ENCODE measurements at regions not wholly inside any gene's neighbourhood (a gene's known extent, or its start where the extent isn't known, plus 50 kb on each side); places are given as distances from the start of the nearest gene placed in this dataset.

GRCh38 chr3:163914567-163914966 lies 1163.7 kb downstream of the SI start:
- no peaks in the 10 kb centered on the region for H3K4me1 ChIP-seq
- DNase-seq (no peak), ATAC-seq (no peak)
- no peak overlapping the region for H3K27ac ChIP-seq
- TF ChIP-seq, protein P1, sequence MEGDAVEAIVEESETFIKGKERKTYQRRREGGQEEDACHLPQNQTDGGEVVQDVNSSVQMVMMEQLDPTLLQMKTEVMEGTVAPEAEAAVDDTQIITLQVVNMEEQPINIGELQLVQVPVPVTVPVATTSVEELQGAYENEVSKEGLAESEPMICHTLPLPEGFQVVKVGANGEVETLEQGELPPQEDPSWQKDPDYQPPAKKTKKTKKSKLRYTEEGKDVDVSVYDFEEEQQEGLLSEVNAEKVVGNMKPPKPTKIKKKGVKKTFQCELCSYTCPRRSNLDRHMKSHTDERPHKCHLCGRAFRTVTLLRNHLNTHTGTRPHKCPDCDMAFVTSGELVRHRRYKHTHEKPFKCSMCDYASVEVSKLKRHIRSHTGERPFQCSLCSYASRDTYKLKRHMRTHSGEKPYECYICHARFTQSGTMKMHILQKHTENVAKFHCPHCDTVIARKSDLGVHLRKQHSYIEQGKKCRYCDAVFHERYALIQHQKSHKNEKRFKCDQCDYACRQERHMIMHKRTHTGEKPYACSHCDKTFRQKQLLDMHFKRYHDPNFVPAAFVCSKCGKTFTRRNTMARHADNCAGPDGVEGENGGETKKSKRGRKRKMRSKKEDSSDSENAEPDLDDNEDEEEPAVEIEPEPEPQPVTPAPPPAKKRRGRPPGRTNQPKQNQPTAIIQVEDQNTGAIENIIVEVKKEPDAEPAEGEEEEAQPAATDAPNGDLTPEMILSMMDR (IDR thresholded peaks at IDR 0.05), result no peak
- H3K4me3 ChIP-seq, result no peak overlapping the region
- intact Hi-C loops (cut with DNase I), result no loop called here
- H3K36me3 ChIP-seq, result no peaks in the 10 kb centered on the region
- H3K27me3 ChIP-seq, result no peaks in the 10 kb centered on the region
- no peaks in the 10 kb centered on the region for H3K9me3 ChIP-seq

- ATAC-seq (no peak), DNase-seq (no peak)
- H3K27me3 ChIP-seq, result no peaks in the 10 kb centered on the region
- H3K4me3 ChIP-seq, result no peak overlapping the region
- H3K4me1 ChIP-seq, result no peaks in the 10 kb centered on the region
- H3K36me3 ChIP-seq, result no peaks in the 10 kb centered on the region
- no peaks in the 10 kb centered on the region for H3K9me3 ChIP-seq
- TF ChIP-seq, protein P1 (IDR thresholded peaks at IDR 0.05), result no peak
- H3K27ac ChIP-seq, result no peak overlapping the region
- intact Hi-C loops (cut with DNase I), result no loop called here
Observed at GRCh38 chr3:163891771-163892170, 1186.5 kb downstream of the SI start.

- H3K4me1 ChIP-seq, result no peaks in the 10 kb centered on the region
- no peak for DNase-seq
- TF ChIP-seq, protein P1 (IDR thresholded peaks at IDR 0.05), result no peak
Observed at GRCh38 chr3:163890661-163891060, 1187.6 kb downstream of the SI start.

DNA sequence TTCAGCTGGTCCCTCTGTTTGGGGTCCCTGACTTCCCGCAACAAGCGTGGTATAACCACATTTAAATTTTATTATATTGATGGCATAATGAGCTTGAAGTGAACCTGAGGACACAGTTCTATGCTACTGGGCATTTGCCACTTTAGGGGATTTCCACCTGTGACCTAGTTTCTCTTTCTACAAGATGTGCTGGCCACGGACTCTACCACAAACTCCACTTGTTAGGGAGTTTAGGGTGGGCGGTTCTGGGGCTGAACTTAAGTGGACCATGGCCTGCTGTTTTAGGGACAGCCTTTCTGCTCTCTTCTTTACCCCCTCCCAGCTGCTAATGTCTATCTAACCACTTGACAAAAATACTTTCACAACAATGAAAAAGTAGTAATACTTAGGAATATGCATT lies 1199.1 kb downstream of the SI start:
- Histone ChIP-seq H3K4me3 (no peak overlapping the region), H3K27ac (no peak overlapping the region), H3K9me3 (no peaks in the 10 kb centered on the region), H3K27me3 (no peaks in the 10 kb centered on the region), H3K4me1 (no peaks in the 10 kb centered on the region), H3K36me3 (no peaks in the 10 kb centered on the region)
- TF ChIP-seq, protein P1 (IDR thresholded peaks at IDR 0.05), result no peak
- DNase-seq (no peak), ATAC-seq (no peak)
- intact Hi-C loops (cut with DNase I), result no loop called here

More at GRCh38 chr3:163890661-163891060, 1187.6 kb downstream of the SI start:
- H3K27me3 ChIP-seq, result no peaks in the 10 kb centered on the region
- intact Hi-C loops (cut with DNase I), result no loop called here
- no peak overlapping the region for H3K4me3 ChIP-seq
- no peak overlapping the region for H3K27ac ChIP-seq
- no peaks in the 10 kb centered on the region for H3K36me3 ChIP-seq
- no peak for ATAC-seq
- no peaks in the 10 kb centered on the region for H3K9me3 ChIP-seq

GRCh38 chr3:163878396-163878795 lies 1199.9 kb downstream of the SI start:
- H3K27ac ChIP-seq, result no peak overlapping the region
- intact Hi-C loops (cut with DNase I), result no loop called here
- TF ChIP-seq, protein P1 (IDR thresholded peaks at IDR 0.05), result no peak
- no peak overlapping the region for H3K4me3 ChIP-seq
- H3K4me1 ChIP-seq, result no peaks in the 10 kb centered on the region
- H3K27me3 ChIP-seq, result no peaks in the 10 kb centered on the region
- no peaks in the 10 kb centered on the region for H3K9me3 ChIP-seq
- no peak for ATAC-seq
- DNase-seq, result no peak
- no peaks in the 10 kb centered on the region for H3K36me3 ChIP-seq

DNA sequence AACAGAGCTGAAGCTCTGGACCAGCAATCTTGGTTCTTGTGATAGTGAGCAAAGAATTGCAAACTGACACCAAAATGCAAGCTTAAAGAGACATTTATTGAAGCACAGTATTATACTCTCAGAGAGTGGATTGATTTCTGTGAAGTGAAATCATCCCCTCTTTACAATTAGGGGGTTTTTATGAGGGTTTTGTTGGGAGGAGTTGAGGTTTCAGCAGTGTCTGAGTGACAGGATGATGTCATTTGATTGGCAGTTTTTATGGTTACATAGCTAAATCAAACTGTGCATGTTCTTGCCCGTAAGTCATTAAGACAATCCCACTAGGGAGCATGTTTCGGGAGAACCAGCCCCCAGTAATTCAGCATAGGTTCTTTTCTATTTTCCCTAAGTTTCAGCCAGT lies 1200.5 kb downstream of the SI start:
- H3K4me1 ChIP-seq, result no peaks in the 10 kb centered on the region
- no peaks in the 10 kb centered on the region for H3K36me3 ChIP-seq
- TF ChIP-seq, protein P1 (IDR thresholded peaks at IDR 0.05), result no peak
- H3K9me3 ChIP-seq, result no peaks in the 10 kb centered on the region
- H3K27ac ChIP-seq, result no peak overlapping the region
- ATAC-seq (no peak), DNase-seq (no peak)
- H3K4me3 ChIP-seq, result no peak overlapping the region
- H3K27me3 ChIP-seq, result no peaks in the 10 kb centered on the region
- intact Hi-C loops (cut with DNase I), result no loop called here

Measured in upper lobe of right lung (tissue), 1 donor.